ENCODE measurements at regions not wholly inside any gene's neighbourhood (a gene's known extent, or its start where the extent isn't known, plus 50 kb on each side); places are given as distances from the start of the nearest gene placed in this dataset.

DNA sequence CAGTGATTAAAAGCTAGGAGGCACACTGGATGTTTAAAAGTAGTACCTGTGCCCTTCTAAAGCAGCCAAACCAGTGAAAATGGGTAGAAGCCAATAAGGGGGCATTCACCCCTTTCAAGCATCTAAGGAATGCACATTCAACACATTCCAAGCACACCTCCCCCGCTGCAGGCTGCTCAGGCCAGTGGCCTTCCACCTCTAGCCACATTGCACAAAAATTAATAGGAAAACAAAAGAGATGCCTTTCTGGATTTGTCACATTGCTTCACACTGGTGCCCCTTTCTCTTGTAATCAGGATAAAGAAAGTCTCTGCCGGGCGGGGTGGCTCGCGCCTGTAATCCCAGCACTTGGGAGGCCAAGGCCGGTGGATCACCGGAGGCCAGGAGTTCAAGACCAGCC is 834.0 kb downstream of the USP25 start:
- no peak for DNase-seq

DNA sequence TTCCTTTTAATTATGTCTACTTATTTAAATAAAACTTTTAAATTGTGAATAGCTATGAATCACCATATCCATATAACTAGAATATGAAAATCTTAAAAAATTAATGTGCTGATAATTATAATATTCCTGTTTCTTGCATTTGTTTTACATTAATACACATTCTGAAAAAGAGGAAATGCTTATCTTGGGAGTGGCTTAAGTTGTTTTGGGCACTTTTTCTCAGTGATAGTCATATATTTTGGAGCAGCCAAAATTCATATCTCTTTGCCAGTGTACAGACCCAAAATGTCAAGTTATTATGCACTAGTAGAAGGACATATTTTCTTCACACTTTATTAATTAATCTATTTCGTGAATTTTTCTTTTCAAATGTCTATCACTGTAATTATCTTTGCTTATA is 838.5 kb downstream of the USP25 start:
- no peak for DNase-seq

DNA sequence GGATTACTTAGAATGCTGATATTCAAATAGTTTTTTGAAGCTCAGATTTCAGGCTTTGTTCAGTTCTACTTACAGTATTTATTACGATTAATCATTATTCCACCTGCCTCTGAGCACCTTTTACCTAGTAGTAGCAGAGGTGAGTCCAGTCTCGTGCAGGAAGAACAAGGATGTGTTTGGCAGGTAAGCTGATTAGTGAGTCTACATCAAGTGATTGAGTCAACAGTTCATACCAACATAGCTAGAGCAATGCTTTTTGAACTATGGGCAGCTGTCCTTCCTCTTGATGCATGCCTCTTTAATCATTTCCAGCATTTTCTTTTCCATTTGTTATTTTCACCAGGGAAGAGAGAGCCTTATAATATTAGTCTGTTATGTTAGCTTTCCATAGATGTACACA is 838.9 kb downstream of the USP25 start:
- no peak for DNase-seq

DNA sequence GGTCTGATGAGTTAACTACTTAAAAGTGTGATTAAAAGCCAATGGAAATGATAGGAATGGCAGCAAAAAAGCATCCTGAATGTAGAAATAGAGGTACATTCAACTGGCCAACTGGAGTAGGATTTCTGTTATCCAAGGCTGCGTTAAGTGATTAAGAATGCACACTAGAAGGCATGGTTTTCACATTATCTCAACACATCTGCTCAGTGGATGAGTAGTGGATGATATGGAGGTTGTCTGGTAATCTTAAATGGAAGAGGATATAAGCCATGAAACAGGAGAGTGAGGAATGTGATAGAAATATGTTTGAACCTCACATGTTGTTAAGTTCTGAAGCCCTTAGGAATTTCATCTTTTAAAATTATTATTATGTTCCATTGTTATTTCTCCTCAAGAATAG is 839.9 kb downstream of the USP25 start:
- no peak for DNase-seq

DNA sequence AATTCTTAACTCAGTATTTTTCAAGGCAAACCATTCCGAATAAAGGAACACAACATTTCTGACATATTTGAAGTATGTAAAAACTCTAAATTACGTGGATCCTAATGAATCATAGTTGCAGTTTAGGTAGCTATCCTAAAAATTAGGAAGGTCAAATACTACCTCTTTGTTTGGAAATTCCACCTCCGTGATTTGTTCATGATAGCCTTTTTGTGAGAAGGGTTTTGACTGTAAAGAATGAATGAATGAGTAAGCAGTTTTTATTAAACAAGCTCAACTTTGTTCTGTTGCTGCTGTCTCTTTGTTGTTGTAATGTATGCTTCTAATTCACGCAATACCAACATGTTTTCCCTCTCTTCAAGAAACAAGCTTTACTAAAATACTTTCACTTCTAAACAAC is 840.4 kb downstream of the USP25 start:
- no peak for DNase-seq

DNA sequence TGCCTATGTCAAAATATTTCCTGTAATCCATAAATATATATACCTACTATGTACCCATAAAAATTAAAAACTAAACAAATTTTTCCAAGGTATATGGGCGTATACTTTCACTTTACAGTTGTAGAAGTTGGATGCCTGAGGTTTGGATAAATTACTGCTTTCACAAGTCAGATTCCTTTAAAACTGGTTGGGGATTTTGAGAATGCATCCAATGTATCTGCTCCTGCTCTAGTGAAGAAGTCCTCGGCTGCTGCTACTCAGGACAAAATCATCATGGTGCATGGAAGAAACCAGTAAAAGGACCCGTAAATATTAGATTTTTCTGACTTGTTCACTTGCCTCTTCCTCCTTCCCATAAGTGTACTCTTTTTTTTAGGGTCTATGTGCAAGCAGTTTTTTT is 841.1 kb downstream of the USP25 start:
- DNase-seq, result no peak

DNA sequence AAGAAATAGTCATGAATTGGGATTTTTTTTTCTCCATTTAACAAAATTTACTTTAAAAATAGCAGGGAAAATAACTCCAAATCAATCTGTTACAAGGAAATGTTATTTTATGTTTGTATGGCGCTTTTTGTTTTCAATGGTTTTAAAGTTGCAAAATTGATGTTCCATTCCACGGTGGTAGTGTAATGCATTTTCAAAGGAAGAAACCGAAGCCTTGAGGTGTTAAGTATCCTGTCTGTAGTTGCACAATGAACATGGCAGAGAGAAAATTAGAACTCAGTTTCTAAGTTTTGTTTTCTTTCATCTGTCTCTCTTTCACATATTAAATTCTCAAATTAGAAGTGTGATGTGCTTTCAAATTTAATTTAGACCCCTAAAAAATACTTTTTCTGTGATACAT is 841.8 kb downstream of the USP25 start:
- DNase-seq, result no peak

DNA sequence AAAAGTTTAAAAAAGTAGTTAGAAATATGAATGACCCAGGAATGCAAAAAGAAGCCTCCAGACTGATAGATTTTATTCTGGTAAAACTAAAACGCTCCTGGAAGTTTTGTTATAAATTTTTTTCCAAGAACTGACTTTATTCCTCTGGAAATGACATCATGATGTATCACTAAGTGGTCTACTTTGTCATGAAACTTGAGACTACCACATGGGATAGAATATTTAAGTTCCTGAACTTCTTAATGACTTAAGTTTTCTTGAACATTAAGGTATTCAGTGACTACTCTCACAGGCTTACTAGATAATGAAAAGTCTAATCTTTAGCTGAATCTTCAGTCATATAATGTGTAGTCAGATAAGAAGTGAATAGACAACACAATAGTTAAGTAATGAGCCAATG is 842.2 kb downstream of the USP25 start:
- no peak for DNase-seq

DNA sequence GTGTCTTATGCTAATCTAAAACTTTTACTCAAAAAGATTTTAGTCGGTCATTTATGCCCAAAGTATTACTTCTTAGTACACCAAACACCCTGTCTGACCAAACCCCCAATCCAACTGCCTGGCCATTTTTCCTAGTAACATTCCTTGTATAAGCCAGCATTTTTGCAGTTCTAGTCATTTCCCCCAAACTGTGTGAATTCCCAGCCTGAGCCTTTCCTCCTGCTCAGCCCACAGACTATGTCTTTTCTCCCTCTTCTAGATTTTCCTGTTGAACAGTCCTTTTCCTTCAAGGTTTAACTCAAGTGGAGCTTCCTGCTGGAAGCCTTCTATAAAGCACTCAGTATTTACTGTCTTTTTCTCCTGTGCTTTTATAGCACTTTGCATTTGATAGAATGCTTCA is 843.8 kb downstream of the USP25 start:
- DNase-seq, result no peak

DNA sequence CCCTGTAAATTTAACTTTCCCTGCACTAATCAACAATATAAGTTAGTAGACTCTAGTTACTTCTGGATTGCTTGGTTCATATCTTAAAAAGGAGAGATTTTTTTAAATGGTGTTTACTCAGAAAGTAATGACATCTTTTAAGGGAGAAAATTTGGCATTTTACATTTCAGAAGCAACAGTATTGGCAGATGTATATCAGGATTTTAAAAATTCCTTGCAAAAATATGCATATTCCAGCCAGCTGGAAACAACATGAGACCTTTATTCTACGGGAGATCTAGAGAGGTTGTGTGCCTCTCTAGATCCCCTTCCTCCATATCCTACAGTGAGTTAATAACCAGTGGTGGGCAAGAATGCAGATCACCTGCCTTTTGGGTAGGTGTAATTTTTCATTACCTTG is 848.2 kb downstream of the USP25 start:
- no peak for DNase-seq

DNA sequence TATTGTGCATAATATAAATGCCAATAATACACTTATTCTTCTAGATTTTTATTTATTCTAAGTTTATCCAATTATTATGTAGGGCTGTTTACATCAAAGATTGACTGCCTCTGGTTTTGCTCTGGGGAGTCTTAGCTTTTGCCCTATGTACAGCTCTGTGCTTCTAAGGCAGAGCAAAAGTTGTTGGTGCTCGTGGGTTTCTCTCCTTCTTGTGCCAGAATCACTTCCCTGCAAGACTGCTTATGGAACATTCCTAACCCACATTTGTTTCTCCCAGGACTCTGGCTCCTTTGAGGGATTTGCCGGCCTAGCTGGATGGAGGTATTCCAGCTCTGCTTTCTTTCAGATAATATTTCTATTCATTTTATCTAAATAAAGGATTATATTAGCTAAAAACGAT is 849.1 kb downstream of the USP25 start:
- no peak for DNase-seq

DNA sequence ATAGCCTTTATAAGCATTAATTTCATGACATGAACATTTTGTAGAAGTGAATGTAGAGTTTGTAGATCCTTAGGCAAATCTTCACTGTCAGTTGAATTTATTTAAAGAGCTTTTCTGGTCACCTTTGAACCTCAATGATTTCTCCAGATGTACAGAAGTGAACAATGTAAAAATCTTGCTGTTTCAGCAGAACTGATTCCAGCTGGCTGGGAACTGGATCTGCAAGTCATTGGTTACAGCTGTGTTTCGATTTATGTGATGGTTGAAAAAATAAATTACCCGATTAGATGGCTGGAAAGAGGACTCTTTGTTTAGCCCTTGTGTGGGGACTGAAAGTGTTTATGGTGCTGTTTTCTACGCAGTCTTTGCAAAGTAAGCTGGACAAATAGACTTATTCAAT is 849.8 kb downstream of the USP25 start:
- no peak for DNase-seq

DNA sequence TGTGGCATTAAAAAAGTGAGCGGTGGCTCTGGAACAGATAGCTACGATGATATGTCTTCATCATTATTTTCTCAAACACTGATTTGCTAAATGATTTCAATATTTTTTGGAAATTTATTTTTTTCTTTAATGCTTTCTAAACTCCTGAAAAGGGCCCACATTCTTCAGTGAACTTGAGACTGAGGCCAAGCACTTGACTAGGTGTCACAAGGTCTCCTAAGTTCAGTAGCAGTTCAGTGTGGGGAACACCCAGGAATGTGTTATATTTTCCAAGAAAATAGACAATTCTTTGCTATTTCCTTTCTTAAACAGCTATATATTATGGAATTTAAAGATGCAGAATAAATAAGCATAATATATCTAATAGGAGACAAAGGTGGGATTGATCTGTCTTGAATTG is 850.9 kb downstream of the USP25 start:
- no peak for DNase-seq

DNA sequence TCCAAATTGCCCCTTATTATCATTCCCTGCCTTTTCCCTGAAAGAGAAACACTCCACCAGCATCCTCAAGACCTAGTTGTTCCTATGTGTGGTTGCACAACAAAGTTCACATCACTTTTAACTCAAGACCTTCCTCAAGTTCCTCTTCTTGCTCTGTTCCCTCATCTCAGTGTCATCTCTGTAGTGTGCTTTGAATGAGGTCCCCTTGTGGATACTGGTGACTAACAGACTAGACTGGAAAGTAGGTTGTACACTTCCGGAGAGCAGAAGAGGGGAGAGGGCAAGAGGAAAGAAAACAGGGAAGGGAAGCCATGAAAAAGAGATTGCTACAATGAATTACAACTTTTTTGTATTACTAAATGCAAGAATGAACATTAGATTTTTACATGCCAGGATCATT is 853.8 kb downstream of the USP25 start:
- DNase-seq, result no peak

DNA sequence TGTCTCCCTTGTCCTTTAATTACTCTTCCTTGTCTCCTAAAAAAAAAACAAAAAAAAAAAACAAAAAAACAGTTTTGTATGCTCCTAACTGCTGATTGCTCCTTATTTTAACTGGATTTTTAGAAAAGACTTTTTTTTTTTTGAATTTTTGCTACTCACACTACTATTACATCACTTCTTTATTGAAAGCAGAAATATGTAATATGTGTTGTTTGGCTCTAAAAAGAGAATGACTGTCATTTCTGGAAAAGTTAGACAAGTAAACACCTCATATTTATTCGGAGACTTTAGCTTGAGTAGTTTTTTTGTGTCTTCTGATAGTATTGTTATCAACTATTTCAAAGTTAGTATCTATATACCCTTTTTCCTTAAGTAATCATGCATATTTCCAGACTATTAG is 855.0 kb downstream of the USP25 start:
- no peak for DNase-seq

DNA sequence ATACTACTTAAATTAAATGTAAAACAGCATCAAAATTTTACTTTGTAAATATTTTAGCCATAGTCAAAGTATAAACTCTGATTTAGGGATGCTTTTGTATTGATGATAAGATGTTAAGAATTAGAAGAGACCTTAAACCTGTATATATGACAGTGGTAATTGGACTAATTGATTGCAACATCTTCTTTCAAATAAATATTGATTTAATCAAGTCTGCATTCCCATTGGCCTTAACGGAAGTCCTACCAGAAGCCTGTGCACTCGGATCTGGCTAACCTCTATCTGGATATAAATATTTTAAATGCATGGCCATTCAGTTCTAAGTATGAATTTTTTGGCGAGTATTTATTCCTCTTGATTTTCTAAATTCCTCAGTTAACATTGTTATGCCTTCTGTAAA is 856.1 kb downstream of the USP25 start:
- no peak for DNase-seq

DNA sequence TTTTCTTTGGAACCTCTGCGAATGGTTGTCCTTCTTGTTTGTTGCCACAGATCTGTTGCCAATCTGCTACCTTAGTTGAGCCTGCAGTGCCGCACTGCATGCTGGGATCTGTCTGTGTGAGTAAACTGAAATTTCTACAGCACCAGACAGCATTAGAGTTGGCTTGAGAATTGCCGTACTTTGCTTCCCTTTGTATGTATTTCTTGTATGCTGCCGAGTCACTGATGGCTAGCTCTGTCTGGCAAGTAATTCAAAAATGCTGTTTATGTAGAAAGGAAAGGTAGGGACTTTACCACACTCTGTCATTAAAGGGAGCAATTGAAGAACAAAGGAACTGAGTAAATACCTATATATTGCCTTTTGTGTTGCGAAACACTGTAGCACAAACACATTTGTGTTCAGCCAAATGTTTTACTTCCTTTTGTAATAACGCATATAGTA is 857.4 kb downstream of the USP25 start:
- DNase-seq, result no peak

DNA sequence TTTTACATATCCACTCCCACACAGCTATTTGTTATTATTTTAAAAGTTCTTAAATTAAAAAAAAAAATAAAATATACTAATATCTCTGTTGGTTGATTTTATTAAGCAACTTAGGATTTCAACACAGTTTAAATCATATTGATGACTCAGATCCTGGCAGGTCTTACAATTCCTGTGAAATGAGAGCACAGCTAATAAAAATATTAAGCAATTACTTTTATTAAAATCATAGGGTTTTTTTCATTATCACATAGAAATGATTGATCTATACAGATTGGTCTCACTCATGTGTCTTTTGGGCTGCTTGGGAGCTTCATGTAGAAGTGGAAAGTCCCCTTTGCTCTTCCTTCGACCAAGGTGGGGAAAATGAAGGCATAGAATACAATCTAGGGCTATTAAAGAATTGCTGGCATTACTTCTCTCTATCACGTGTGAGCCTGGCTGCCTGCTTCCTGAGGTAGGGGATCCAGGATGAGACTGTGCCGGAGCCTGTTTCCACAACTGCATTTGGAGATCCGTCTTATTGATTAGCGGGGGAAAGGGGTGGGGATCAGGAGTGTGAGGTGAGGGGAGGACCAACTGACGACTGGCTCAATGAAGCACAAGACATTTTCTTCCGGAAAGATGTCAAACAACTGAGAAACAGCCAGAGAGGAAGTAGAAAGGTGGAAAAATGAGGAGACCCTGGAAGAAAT is 858.0 kb downstream of the USP25 start:
- no peak for DNase-seq

DNA sequence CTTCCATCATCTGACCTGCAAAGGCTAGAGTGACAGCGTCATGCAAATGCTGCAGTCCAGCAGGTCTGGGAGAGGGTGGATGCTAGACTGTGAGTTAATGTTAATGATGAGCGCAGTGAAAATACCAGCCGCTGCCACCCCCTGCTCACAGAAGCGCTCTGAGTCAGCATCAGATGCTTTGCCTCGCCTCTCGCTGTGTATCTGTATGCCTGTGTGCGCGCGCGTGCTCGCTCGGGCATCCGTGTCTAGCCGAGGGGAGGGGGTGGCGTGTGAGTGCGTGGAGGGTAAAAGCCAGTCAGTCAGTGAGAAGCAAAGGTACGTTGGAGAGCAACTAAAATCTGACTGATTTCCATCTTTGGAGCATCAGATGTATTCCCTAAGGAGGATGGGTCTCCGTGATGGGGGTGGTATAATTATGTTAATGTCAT is 858.7 kb downstream of the USP25 start:
- no peak for DNase-seq

DNA sequence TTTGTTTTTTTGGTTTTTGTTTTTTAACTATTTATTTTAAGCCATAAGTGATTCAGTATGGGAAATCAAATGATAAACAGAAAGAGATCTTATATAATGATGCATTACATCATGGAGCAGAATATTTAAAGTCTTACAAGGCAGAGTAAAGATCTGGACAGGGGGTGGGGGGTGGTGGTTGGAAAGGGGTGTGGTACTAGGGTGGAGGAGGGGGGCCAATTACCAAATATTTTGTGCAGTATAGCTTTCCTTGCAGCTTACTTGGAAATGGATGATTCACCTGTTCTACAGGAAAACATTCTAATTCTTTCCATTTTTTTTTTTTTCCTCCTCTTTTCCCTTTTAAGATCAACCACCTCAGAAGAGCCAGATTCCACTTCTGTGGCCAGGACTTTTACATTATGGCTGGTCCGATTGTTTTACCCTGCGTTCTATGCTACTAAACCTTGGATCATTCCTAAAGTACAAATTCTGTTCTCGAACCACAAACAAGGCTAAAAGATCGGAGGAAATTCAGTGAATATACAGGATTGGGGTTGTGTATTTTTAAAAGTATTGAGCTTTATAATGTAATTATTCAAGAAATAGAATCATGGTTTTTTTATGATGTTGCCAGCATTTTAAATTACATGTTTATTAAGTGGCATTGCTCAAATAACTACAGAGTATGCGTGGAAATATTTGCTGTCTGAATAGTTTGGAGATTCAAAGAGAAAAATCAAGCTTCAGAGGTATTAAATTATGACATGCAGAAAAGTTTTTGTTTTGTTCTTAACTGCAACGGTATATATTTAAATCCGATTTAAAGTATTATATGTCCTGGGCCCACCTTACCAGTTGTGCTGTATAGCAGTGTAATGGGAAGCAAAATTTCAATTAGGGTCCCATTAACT is 859.5 kb downstream of the USP25 start:
- no peak for DNase-seq

DNA sequence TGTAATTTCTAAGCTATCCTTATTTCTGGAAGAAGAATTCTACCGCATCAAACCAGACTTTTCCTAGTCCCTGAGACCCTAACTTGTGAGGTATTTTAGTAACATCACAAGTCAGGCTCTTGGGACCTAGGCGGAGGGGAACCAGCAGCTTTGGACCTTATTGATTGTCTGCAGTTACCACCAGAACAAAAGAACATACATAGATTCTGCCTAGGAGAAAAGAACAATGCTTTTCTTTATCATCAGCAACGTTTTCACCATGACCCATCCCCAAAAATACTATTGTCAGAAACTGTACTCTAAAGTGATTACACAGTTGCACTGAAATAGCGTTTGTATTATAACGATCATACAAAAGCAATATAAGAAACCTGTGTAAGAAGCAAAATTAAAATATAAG is 860.4 kb downstream of the USP25 start:
- no peak for DNase-seq

DNA sequence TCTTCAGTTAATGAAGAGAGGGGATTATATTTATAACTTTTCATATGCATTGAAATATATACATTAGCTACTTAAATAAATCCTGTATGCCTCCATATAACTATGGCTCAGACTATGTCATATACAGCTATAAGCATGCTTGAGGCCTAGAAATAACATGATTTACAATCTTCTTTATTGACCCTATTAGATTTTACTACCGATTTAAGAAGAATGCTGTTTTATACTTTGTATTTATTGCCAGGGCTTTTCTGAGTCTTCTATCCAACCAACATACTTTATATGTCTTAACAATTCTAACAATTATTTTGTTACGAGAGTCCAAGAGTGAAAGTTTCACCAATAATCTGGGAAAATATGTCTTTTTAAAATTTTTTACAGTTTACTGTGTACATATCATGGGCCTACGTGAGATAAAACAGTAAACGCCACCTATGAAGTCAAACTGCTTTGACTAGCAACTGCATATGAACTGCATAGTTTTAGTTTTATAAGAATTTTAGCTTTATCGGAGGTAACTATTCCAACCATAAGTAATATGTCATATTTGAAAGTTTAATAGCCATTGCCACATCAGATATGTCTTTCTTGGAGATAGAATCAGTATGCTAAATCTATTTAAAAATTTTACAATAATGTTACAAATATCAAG is 861.0 kb downstream of the USP25 start:
- DNase-seq, result no peak

DNA sequence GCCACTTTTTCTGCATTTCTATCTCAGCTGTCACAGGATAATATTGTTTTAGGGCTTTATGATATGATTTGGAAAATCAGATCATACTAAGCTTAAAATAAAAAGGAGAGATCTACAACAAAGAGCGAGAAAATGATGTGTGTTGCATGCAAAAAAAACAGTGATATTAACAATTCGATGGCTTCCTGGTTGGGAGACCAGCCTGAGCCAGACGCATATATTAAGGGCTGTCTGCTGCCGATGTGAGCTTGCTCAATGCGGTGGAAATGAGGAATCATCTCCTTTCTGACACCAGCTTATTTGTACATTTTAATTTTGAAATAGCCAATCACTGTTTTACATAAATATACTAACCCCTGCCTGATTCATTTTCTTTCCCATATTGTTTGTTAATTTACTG is 862.6 kb downstream of the USP25 start:
- DNase-seq, result no peak

DNA sequence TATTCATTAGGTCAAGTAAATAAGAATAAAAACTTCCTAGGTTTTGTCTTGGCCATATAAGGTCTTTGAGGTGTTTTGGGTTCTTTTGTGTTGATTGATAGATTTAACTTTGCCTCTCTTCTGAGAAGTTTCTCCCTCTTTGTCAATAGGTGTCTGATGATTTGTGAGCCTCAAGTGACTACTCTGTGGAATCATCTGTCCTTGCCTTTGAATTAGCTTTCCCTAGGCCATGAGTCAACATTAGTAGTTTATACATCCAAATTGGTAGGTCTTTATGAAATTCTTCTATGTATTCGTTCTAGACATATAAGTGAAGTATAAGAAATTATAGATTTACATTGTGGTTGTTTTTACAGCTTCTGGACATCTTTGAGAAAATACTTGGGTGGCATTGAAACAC is 864.4 kb downstream of the USP25 start:
- no peak for DNase-seq
